Panc1 (cell line): ENCODE measurements at regions not wholly inside any gene's neighbourhood (a gene's known extent, or its start where the extent isn't known, plus 50 kb on each side); places are given as distances from the start of the nearest gene placed in this dataset.
"Not testable (repeated sequence)": the region's sequence is repeated elsewhere in the genome, so short reads cannot be mapped to it uniquely, and the experiment has no call there.

ENCODE experiments used
- ATAC-seq: fragments of 200-7000 bp; cut with Tn5 transposase; 2 replicates; pipeline ENCODE4 v1.9.1; 2020; ENCODE audit warnings: mild to moderate bottlenecking, moderate library complexity
- BruUV-seq: library from RNA; stranded (reverse); fragments of 400-500 nt; replicated peaks from 2 replicates; lab custom pipeline; 2021; lab: Mats Ljungman, UMichigan
- CTCF ChIA-PET: fragments of 300-600 bp; sonication (Branson Sonifier 250); formaldehyde crosslinking; loops from one replicate; lab custom pipeline; 2022; ENCODE audit warnings: antibody characterized with exemption; lab: Charles Lee
- POLR2A ChIA-PET: fragments of 300-600 bp; sonication (Branson Sonifier 250); formaldehyde crosslinking; loops from one replicate; lab custom pipeline; 2022; ENCODE audit warnings: antibody characterized with exemption; lab: Charles Lee
- DNase-seq: peaks from one replicate; pipeline ENCODE4 v3.0.0-alpha.2; 2010; ENCODE audit warnings: low read depth, low spot score
- H3K27ac ChIP-seq: 2 replicates; pipeline ENCODE4 v1.5.1; 2011; ENCODE audit warnings: mild to moderate bottlenecking, low read length, inconsistent platforms
- H3K27me3 ChIP-seq: fragments of 200-500 bp; sonication (Bioruptor generic); 2 replicates; pipeline ENCODE4 v1.6.0; 2014; ENCODE audit warnings: low read length, inconsistent platforms; ENCODE audit not compliant: control insufficient read depth, insufficient read depth
- H3K36me3 ChIP-seq: fragments of 200-500 bp; sonication (Bioruptor generic); 2 replicates; pipeline ENCODE4 v1.5.1; 2014; ENCODE audit warnings: inconsistent platforms, mild to moderate bottlenecking, low read length, moderate library complexity; ENCODE audit not compliant: control insufficient read depth, insufficient read depth
- H3K4me1 ChIP-seq: 2 replicates; pipeline ENCODE4 v1.5.1; 2011; ENCODE audit warnings: inconsistent platforms, mild to moderate bottlenecking, low read length, moderate library complexity; ENCODE audit not compliant: control insufficient read depth, insufficient read depth
- H3K4me3 ChIP-seq, 2 experiments: 2 replicates each; pipeline ENCODE4 v1.5.1; 2011 to 2012; ENCODE audit warnings: low read depth in 2 of 2, low read length in 2 of 2, mild to moderate bottlenecking in 2 of 2, inconsistent platforms in 1 of 2, moderate library complexity in 1 of 2
- H3K9me3 ChIP-seq: fragments of 200-500 bp; sonication (Bioruptor generic); 2 replicates; pipeline ENCODE4 v1.5.1; 2014; ENCODE audit warnings: low read depth, mild to moderate bottlenecking, inconsistent platforms, low read length, moderate library complexity; ENCODE audit not compliant: control insufficient read depth, insufficient read depth
- CTCF ChIP-seq: fragments of 450-650 bp; IDR thresholded peaks from 2 replicates; pipeline ENCODE4 v1.5.1; 2017; ENCODE audit warnings: mild to moderate bottlenecking
- in situ Hi-C: cut with HindIII; loops from 2 replicates; pipeline ENCODE4 v1.10.0; 2016; ENCODE audit warnings: low sequenced_read_pairs, low pct_unique_long_range_greater_than_20kb
- intact Hi-C: fragments of 100-400 bp; cut with micrococcal nuclease; formaldehyde crosslinking; loops from one replicate; pipeline ENCODE4 v1.10.0; 2022; ENCODE audit not compliant: unreplicated experiment

GRCh38 chr4:190118519-190118918, 54.2 kb downstream of the DBET start:
- BruUV-seq, intact Hi-C loops, H3K36me3 ChIP-seq, in situ Hi-C loops, H3K4me1 ChIP-seq, H3K9me3 ChIP-seq, H3K27ac ChIP-seq, H3K27me3 ChIP-seq, POLR2A ChIA-PET, ATAC-seq, CTCF ChIA-PET, DNase-seq, H3K4me3 ChIP-seq: not testable (repeated sequence)

DNA sequence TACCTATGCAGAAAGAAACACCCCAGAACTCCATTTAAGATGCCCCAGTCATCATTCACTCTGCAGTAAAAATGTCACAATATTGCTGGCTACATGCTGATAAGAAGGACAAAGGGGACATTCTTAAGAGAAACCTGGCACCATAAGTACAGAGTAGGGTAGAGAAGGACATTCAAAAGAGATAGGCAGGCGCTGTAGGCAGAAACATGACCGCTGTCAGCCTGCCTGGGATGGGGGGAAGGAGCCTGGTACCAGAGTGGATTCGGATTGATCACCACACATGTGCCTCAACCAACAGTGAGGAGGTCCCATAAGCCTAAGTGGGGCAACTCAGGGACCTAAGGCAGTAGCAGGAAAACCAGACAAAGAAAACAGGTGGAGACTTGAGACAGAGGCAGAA, 54.1 kb upstream of the DUX4 start:
- CTCF ChIA-PET, BruUV-seq: not testable (repeated sequence)

DNA sequence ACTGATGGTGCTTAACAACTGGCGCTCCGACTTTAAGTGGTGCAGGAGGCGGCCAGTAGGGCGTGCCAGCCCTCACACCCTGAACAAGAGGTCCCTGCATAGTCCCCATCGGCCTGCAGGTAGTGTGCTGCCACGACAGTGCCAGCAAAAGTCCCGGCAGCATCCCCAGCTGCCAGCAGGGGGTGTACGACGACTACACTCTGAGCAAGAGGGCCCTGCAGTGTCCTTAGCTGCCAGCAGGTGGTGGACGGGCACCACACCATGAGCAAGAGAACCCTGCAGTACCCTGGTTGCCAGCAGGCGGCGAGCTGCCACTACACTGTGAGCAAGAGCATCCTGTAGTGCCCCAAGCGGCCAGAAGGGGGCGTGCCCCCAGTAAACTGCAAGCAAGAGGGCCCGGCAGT, 53.5 kb upstream of the DUX4 start:
- ATAC-seq, H3K36me3 ChIP-seq, H3K27ac ChIP-seq, BruUV-seq, H3K9me3 ChIP-seq, in situ Hi-C loops, CTCF ChIA-PET, H3K4me3 ChIP-seq, H3K4me1 ChIP-seq, POLR2A ChIA-PET, intact Hi-C loops, DNase-seq, H3K27me3 ChIP-seq: not testable (repeated sequence)
- peak; percentile 24 for TF ChIP-seq CTCF

More for the DNA sequence above, 54.1 kb upstream of the DUX4 start:
- H3K27ac ChIP-seq, H3K27me3 ChIP-seq, H3K36me3 ChIP-seq, H3K4me3 ChIP-seq, ATAC-seq, intact Hi-C loops, DNase-seq, in situ Hi-C loops, POLR2A ChIA-PET, H3K4me1 ChIP-seq, H3K9me3 ChIP-seq: not testable (repeated sequence)

GRCh38 chr4:190120537-190121001, 53.0 kb upstream of the DUX4 start:
- intact Hi-C loops, ATAC-seq, CTCF ChIA-PET, H3K27ac ChIP-seq, DNase-seq, H3K4me1 ChIP-seq, in situ Hi-C loops, H3K4me3 ChIP-seq, BruUV-seq, POLR2A ChIA-PET, H3K36me3 ChIP-seq, H3K27me3 ChIP-seq, H3K9me3 ChIP-seq: not testable (repeated sequence)

DNA sequence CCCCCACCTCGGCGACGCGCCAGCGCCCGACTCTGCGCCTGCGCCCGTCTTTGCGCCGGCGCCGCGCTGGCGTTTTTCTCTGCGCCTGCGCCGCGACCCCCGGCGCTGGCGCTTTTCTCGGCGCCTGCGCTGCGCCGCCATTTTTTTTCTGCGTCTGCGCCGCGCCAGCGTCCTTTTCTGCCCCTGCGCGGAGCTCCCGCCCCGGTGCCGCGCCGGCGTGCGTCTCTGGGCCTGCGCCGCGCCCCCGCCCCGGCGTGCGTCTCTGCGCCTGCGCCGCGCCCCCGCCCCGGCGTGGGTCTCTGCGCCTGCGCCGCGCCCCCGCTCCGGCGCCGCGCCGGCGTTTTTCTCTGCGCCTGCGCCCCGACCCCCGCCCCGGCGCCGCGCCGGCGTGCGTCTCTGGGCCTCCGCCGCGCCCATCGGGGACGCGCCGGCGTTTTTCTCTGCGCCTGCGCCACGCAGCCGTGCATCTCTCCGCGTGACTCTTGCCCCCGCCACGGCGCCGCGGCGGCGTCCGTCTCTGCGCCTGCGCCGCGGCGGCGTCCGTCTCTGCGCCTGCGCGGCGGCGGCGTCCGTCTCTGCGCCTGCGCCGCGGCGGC, 52.4 kb upstream of the DUX4 start:
- H3K4me1 ChIP-seq, DNase-seq, POLR2A ChIA-PET, ATAC-seq, H3K27ac ChIP-seq, H3K9me3 ChIP-seq, H3K27me3 ChIP-seq, BruUV-seq, H3K4me3 ChIP-seq, H3K36me3 ChIP-seq, in situ Hi-C loops, CTCF ChIA-PET, intact Hi-C loops: not testable (repeated sequence)
